Suprapubic skin (tissue), 4 donors: ENCODE measurements at regions not wholly inside any gene's neighbourhood (a gene's known extent, or its start where the extent isn't known, plus 50 kb on each side); places are given as distances from the start of the nearest gene placed in this dataset.

Experiments
- EP300 ChIP-seq: sonication (generic); formaldehyde crosslinking; IDR thresholded peaks from one replicate; pipeline ENCODE4 v1.6.1; 2017; ENCODE audit warnings: antibody characterized with exemption
- POLR2AphosphoS5 ChIP-seq, 3 donors: sonication (generic); formaldehyde crosslinking; IDR thresholded peaks; one replicate each; pipeline ENCODE4 v1.6.1; 2017; ENCODE audit warnings: antibody characterized with exemption in 3 of 3
- TF ChIP-seq, protein P1 (sequence below), 2 donors: fragments of 200-600 bp in 1 of 2; fragments of 450-650 bp in 1 of 2; sonication (generic) in 1 of 2; IDR thresholded peaks; one replicate each; pipeline ENCODE4 v1.5.1; 2016 to 2019; ENCODE audit warnings: antibody characterized with exemption in 2 of 2, mild to moderate bottlenecking in 1 of 2, moderate library complexity in 1 of 2

DNA sequence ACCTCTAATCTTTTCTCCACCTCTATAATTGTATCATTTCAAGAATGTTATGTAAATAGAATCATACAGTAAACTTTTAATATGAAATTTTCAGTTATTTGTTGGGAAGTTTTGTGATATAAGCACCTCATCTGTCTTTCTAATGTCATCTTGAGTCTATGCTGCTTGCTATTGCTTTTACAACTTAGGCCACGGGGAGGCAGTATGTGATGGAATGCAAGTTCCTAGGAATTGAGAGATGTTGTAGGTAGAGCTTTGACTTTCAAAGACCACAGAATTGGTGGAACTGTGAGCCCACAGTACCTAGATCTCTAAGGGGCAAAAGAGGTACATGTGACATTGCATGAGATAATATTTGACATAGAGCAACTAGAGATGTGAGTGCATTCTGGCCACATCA is 328.3 kb downstream of the MFSD1 start:
- TF ChIP-seq, protein P1, sequence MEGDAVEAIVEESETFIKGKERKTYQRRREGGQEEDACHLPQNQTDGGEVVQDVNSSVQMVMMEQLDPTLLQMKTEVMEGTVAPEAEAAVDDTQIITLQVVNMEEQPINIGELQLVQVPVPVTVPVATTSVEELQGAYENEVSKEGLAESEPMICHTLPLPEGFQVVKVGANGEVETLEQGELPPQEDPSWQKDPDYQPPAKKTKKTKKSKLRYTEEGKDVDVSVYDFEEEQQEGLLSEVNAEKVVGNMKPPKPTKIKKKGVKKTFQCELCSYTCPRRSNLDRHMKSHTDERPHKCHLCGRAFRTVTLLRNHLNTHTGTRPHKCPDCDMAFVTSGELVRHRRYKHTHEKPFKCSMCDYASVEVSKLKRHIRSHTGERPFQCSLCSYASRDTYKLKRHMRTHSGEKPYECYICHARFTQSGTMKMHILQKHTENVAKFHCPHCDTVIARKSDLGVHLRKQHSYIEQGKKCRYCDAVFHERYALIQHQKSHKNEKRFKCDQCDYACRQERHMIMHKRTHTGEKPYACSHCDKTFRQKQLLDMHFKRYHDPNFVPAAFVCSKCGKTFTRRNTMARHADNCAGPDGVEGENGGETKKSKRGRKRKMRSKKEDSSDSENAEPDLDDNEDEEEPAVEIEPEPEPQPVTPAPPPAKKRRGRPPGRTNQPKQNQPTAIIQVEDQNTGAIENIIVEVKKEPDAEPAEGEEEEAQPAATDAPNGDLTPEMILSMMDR (IDR thresholded peaks at IDR 0.05) = no peak
- TF ChIP-seq POLR2AphosphoS5 (IDR thresholded peaks at IDR 0.05) (no peak), EP300 (no peak)
